GM19239 (cell line): ENCODE measurements at regions not wholly inside any gene's neighbourhood (a gene's known extent, or its start where the extent isn't known, plus 50 kb on each side); places are given as distances from the start of the nearest gene placed in this dataset.

Experiments
- DNase-seq: peaks from one replicate; pipeline ENCODE4 v3.0.0; 2011; ENCODE audit warnings: low spot score; ENCODE audit not compliant: insufficient read length
- FAIRE-seq: peaks from 2 replicates; lab custom pipeline; 2011; peaks lifted over from hg19 to GRCh38; lab: Jason Lieb, UNC

DNA sequence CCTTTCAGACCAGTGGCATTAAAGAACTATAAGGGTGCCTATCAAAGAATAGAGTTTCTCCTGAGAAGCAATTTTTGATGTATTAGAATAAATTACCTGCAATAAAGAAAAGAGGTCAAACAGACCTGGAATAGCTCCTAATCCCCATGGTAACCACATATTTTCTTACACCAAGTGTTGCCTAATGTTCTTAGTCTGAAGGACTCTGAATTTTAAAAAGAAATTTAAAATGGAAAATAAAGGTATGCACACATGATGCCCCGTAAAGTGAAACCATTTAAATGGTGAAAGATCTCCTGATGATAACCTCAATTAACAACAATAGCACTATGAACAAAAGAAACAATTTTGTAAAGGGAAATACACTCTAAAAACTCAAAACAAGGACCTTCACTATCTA, 55.1 kb upstream of the LOC128125822 start:
- FAIRE-seq (no peak), DNase-seq (no peak)

DNA sequence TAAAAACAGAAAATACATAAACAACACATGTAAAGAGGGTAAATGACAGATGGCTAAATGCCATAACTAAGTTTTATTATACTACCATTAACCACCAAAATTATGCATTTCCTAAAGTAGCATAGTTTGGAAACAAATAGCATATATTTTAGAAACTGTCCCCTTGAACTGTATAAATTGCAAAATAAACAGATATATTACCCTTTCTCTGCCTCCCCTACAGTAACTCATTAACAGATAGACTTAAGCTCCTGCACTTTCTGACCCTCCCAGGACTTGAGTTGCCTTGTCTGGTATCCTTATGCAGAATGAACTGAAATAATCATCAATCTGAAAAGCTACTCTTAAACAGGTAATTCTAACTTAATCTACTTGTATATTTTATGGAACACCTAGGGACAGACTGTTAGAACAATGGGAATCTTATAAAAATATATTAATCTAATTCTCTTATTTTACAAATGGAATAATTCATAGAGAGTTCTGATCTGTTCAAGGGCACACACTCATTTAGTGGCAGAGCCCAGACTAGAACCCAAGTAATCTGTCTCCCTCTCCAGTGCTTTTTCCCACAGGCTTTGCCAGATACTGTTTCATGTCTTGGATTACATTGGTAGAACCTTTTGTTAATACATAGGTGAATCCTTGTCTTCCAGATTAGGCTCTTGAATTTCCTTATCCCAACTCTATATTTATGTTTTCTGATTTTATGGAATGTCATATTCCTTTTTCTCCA, 50.6 kb upstream of the LOC128125822 start:
- FAIRE-seq, result no peak
- no peak for DNase-seq
